WTC11 (cell line): ENCODE measurements at regions not wholly inside any gene's neighbourhood (a gene's known extent, or its start where the extent isn't known, plus 50 kb on each side); places are given as distances from the start of the nearest gene placed in this dataset.

ENCODE experiments used
- ATAC-seq: fragments of 200-7000 bp; cut with Tn5 transposase; 2 replicates; pipeline ENCODE4 v1.10.0; 2021; ENCODE audit warnings: mild to moderate bottlenecking, moderate library complexity
- CTCF ChIA-PET: fragments of 300-600 bp; sonication (Branson Sonifier 250); formaldehyde crosslinking; loops from one replicate; lab custom pipeline; 2021; ENCODE audit warnings: antibody characterized with exemption; lab: Charles Lee
- POLR2A ChIA-PET: fragments of 350-600 bp; sonication (Branson Sonifier 250); formaldehyde crosslinking; loops from one replicate; lab custom pipeline; 2021; ENCODE audit warnings: antibody characterized with exemption; lab: Charles Lee
- DNase-seq: peaks from one replicate; pipeline ENCODE4 v3.0.0; 2021; ENCODE audit warnings: low spot score
- H3K27ac Mint-ChIP-seq: 2 replicates; pipeline ENCODE4 v1.8.0; 2021; ENCODE audit warnings: mixed read lengths
- H3K27me3 Mint-ChIP-seq: 2 replicates; pipeline ENCODE4 v1.8.0; 2021; ENCODE audit warnings: low read depth, mild to moderate bottlenecking, moderate library complexity, mixed read lengths
- H3K36me3 Mint-ChIP-seq: 2 replicates; pipeline ENCODE4 v1.8.0; 2021; ENCODE audit warnings: mixed read lengths
- H3K4me1 Mint-ChIP-seq: 2 replicates; pipeline ENCODE4 v1.8.0; 2022; ENCODE audit warnings: mixed read lengths
- H3K4me3 Mint-ChIP-seq: 2 replicates; pipeline ENCODE4 v1.8.0; 2021; ENCODE audit warnings: mild to moderate bottlenecking, moderate library complexity, mixed read lengths
- H3K9me3 Mint-ChIP-seq: 2 replicates; pipeline ENCODE4 v1.8.0; 2021; ENCODE audit warnings: mixed read lengths
- ATF2 ChIP-seq: sonication (generic); formaldehyde crosslinking; IDR thresholded peaks from 2 replicates; pipeline ENCODE4 v1.8.1; 2022; ENCODE audit warnings: low read depth, missing genetic modification reagents, borderline replicate concordance
- ATF3 ChIP-seq: sonication (generic); formaldehyde crosslinking; conservative IDR thresholded peaks from 2 replicates; pipeline ENCODE4 v1.8.1; 2022; ENCODE audit warnings: mild to moderate bottlenecking, missing genetic modification reagents
- ETV6 ChIP-seq: sonication (generic); formaldehyde crosslinking; IDR thresholded peaks from 2 replicates; pipeline ENCODE4 v1.8.1; 2022; ENCODE audit warnings: mild to moderate bottlenecking, missing genetic modification reagents
- FOXJ3 ChIP-seq: sonication (generic); formaldehyde crosslinking; IDR thresholded peaks from 2 replicates; pipeline ENCODE4 v1.9.0; 2021; ENCODE audit warnings: missing genetic modification reagents, mild to moderate bottlenecking, borderline replicate concordance
- FOXK1 ChIP-seq: sonication (generic); formaldehyde crosslinking; IDR thresholded peaks from 2 replicates; pipeline ENCODE4 v1.8.0; 2022; ENCODE audit warnings: mild to moderate bottlenecking, moderate library complexity, missing genetic modification reagents
- FOXP4 ChIP-seq: sonication (generic); formaldehyde crosslinking; IDR thresholded peaks from 2 replicates; pipeline ENCODE4 v1.8.0; 2022; ENCODE audit warnings: mild to moderate bottlenecking, missing genetic modification reagents
- HMGXB4 ChIP-seq: sonication (generic); formaldehyde crosslinking; IDR thresholded peaks from 2 replicates; pipeline ENCODE4 v1.8.1; 2023; ENCODE audit warnings: mild to moderate bottlenecking, moderate library complexity, missing genetic modification reagents
- JUN ChIP-seq: sonication (generic); formaldehyde crosslinking; IDR thresholded peaks from 2 replicates; pipeline ENCODE4 v1.8.0; 2023; ENCODE audit warnings: mild to moderate bottlenecking, missing genetic modification reagents
- KAT7 ChIP-seq: sonication (generic); formaldehyde crosslinking; IDR thresholded peaks from 2 replicates; pipeline ENCODE4 v1.8.1; 2023; ENCODE audit warnings: missing genetic modification reagents, mild to moderate bottlenecking, borderline replicate concordance
- NFE2L1 ChIP-seq: sonication (generic); formaldehyde crosslinking; IDR thresholded peaks from 2 replicates; pipeline ENCODE4 v1.8.1; 2023; ENCODE audit warnings: missing genetic modification reagents
- NR1H2 ChIP-seq: sonication (generic); formaldehyde crosslinking; IDR thresholded peaks from 2 replicates; pipeline ENCODE4 v1.9.0; 2021; ENCODE audit warnings: mild to moderate bottlenecking, moderate library complexity, missing genetic modification reagents
- RELA ChIP-seq: sonication (generic); formaldehyde crosslinking; IDR thresholded peaks from 2 replicates; pipeline ENCODE4 v1.8.1; 2022; ENCODE audit warnings: missing genetic modification reagents, mild to moderate bottlenecking, borderline replicate concordance
- SP1 ChIP-seq: sonication (generic); formaldehyde crosslinking; conservative IDR thresholded peaks from 2 replicates; pipeline ENCODE4 v1.8.1; 2022; ENCODE audit warnings: missing genetic modification reagents
- TEAD1 ChIP-seq: sonication (generic); formaldehyde crosslinking; IDR thresholded peaks from 2 replicates; pipeline ENCODE4 v1.8.0; 2022; ENCODE audit warnings: mild to moderate bottlenecking, missing genetic modification reagents
- TP53 ChIP-seq: sonication (generic); formaldehyde crosslinking; IDR thresholded peaks from 2 replicates; pipeline ENCODE4 v1.8.1; 2023; ENCODE audit warnings: mild to moderate bottlenecking, missing genetic modification reagents
- ZMAT4 ChIP-seq: fragments of 250-450 bp; sonication (Bioruptor Pico); IDR thresholded peaks from 2 replicates; pipeline ENCODE4 v1.9.0; 2021; ENCODE audit warnings: mild to moderate bottlenecking
- ZNF512 ChIP-seq: sonication (generic); formaldehyde crosslinking; IDR thresholded peaks from 2 replicates; pipeline ENCODE4 v1.8.1; 2022; ENCODE audit warnings: missing genetic modification reagents, borderline replicate concordance

- TF ChIP-seq JUN (CRISPR knock-in tag) (no peak), ETV6 (CRISPR knock-in tag) (0 out of 2 replicates have a peak, but pooled peaks have one; percentile 22), SP1 (CRISPR knock-in tag) (0 out of 2 replicates have a peak, but pooled peaks have one; percentile 23), ZMAT4 (no peak), ATF2 (CRISPR knock-in tag) (no peak), FOXP4 (CRISPR knock-in tag) (no peak), ATF3 (CRISPR knock-in tag) (no peak), TP53 (CRISPR knock-in tag) (no peak), RELA (CRISPR knock-in tag) (no peak), FOXJ3 (CRISPR knock-in tag) (no peak), NFE2L1 (CRISPR knock-in tag) (no peak), NR1H2 (CRISPR knock-in tag) (no peak), TEAD1 (0 out of 2 replicates have a peak, but pooled peaks have one; percentile 29), HMGXB4 (CRISPR knock-in tag) (no peak), ZNF512 (CRISPR knock-in tag) (no peak), FOXK1 (CRISPR knock-in tag) (0 out of 2 replicates have a peak, but pooled peaks have one; percentile 41), KAT7 (CRISPR knock-in tag) (no peak)
- Mint-ChIP-seq H3K9me3 (peaks cover 3% of the 10 kb centered on the region; the same call in 1 of the 2 replicates), H3K36me3 (peaks cover 3% of the 10 kb centered on the region; the same call in 1 of the 2 replicates), H3K4me3 (peak overlapping the region; percentile 15; the same call in 1 of the 2 replicates), H3K27ac (peak overlapping the region; percentile 97), H3K27me3 (no peaks in the 10 kb centered on the region), H3K4me1 (peaks cover 60% of the 10 kb centered on the region)
- ChIA-PET CTCF (interaction anchor here (0.6 to 5.5 kb wide), 15 partner anchors 9 to 117 kb away, joined by 3 to 63 read pairs (median 6); no protein-coding TSS in a partner anchor), POLR2A (interaction anchor here (1.0 to 2.7 kb wide), 9 partner anchors 9 to 126 kb away, joined by 3 to 27 read pairs (median 6); no protein-coding TSS in a partner anchor)
- DNase-seq (peak; percentile 32), ATAC-seq (peak; percentile 87)
Measured at GRCh38 chr1:39141925-39142324, 62.6 kb upstream of the MACF1 start.
